Cardiac muscle cell (in vitro differentiated cells and primary cell): ENCODE measurements at regions not wholly inside any gene's neighbourhood (a gene's known extent, or its start where the extent isn't known, plus 50 kb on each side); places are given as distances from the start of the nearest gene placed in this dataset.

Experiments used
- DNase-seq, 2 donors: peaks; one replicate each; pipeline versions ENCODE4 v3.0.0 to v3.0.0-alpha.2; 2010 to 2017; ENCODE audit warnings: low read depth in 1 of 2, low spot score in 1 of 2
- H3K27ac ChIP-seq: fragments of 200-600 bp; sonication (generic); 2 replicates; pipeline ENCODE4 v1.5.1; 2016
- H3K27me3 ChIP-seq: fragments of 200-600 bp; sonication (generic); 2 replicates; pipeline ENCODE4 v1.6.0; 2016; ENCODE audit warnings: control low read depth
- H3K36me3 ChIP-seq: fragments of 200-600 bp; sonication (generic); 2 replicates; pipeline ENCODE4 v1.5.1; 2016; ENCODE audit warnings: control low read depth
- H3K4me1 ChIP-seq: fragments of 200-600 bp; sonication (generic); 2 replicates; pipeline ENCODE4 v1.8.1; 2017; ENCODE audit warnings: low read depth, mild to moderate bottlenecking, mixed run types
- H3K4me3 ChIP-seq: fragments of 200-600 bp; sonication (generic); 2 replicates; pipeline ENCODE4 v1.5.1; 2016; ENCODE audit warnings: mild to moderate bottlenecking
- H3K9me3 ChIP-seq: fragments of 200-600 bp; sonication (generic); 2 replicates; pipeline ENCODE4 v1.5.1; 2017; ENCODE audit warnings: low read depth, mild to moderate bottlenecking, control low read depth
- TF ChIP-seq, protein P1 (sequence below): IDR thresholded peaks from 2 replicates; pipeline ENCODE4 v1.5.1; 2012; ENCODE audit warnings: low read depth, mild to moderate bottlenecking, low read length

DNA sequence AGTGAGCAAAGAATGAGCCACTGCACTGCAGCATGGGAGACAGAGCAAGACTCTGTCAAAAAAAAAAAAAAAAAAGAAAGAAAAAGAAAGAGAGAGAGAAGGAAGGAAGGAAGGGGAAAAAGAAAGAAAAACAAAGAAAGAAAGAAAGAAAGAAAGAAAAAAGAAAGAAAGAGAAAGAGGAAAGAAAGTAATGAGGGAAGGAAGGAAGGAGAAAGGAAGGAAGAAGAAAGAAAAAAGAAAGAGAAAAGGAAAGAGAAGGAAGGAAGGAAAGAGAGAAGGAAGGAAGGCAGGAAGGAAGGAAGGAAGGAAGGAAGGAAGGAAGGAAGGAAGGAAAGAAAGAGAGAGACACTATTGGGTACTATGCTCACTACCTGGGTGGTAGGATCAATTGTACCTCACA lies 122.2 kb upstream of the ERCC4 start:
- H3K4me1 ChIP-seq: no peaks in the 10 kb centered on the region
- no peak for DNase-seq
- H3K4me3 ChIP-seq: no peak overlapping the region
- H3K27ac ChIP-seq: no peak overlapping the region
- TF ChIP-seq, protein P1, sequence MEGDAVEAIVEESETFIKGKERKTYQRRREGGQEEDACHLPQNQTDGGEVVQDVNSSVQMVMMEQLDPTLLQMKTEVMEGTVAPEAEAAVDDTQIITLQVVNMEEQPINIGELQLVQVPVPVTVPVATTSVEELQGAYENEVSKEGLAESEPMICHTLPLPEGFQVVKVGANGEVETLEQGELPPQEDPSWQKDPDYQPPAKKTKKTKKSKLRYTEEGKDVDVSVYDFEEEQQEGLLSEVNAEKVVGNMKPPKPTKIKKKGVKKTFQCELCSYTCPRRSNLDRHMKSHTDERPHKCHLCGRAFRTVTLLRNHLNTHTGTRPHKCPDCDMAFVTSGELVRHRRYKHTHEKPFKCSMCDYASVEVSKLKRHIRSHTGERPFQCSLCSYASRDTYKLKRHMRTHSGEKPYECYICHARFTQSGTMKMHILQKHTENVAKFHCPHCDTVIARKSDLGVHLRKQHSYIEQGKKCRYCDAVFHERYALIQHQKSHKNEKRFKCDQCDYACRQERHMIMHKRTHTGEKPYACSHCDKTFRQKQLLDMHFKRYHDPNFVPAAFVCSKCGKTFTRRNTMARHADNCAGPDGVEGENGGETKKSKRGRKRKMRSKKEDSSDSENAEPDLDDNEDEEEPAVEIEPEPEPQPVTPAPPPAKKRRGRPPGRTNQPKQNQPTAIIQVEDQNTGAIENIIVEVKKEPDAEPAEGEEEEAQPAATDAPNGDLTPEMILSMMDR: no peak
- no peaks in the 10 kb centered on the region for H3K36me3 ChIP-seq
- H3K9me3 ChIP-seq: no peaks in the 10 kb centered on the region
- no peaks in the 10 kb centered on the region for H3K27me3 ChIP-seq

DNA sequence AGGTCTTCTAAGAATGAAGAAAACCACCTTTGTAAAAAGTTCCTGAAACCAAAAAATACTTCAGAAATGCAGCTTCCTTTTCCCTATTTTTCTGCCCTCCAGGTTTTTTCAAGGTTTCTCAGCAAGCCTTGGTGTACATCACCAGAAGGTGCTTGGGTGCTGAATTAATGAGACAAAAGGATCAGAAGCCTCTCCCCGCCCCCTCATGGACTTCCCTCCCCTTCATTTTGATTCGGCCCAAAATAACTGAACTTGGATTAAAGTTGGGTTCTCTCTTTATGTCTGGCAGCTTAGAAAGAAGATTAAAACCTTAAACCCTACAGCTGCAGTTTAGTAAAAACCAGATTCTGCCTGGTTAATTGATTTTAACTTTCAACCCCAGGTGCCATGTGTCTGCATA lies 121.7 kb upstream of the ERCC4 start:
- no peak overlapping the region for H3K27ac ChIP-seq
- no peaks in the 10 kb centered on the region for H3K9me3 ChIP-seq
- TF ChIP-seq, protein P1: no peak
- no peak overlapping the region for H3K4me3 ChIP-seq
- no peaks in the 10 kb centered on the region for H3K36me3 ChIP-seq
- no peaks in the 10 kb centered on the region for H3K27me3 ChIP-seq
- H3K4me1 ChIP-seq: no peaks in the 10 kb centered on the region
- no peak for DNase-seq

DNA sequence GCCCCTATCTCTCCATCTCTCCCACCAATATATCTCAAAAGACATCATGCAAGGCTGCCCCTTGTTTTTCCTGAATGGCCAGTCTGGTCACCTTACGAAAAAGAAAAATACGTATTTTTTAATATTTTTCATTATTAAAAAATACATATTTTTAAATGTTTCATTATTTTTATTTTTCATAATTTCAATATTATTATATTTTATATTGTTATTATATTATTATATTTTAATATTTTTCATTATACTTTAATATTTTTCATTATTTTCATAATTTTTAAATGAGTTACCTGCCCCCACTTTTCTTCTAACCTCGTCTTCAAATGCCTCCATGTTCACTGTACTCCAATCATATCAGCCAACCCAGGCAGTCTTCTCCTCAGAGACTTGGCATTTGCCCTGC lies 116.0 kb upstream of the ERCC4 start:
- no peaks in the 10 kb centered on the region for H3K36me3 ChIP-seq
- no peaks in the 10 kb centered on the region for H3K4me1 ChIP-seq
- DNase-seq: no peak
- no peak overlapping the region for H3K27ac ChIP-seq
- no peak overlapping the region for H3K4me3 ChIP-seq
- H3K9me3 ChIP-seq: no peaks in the 10 kb centered on the region
- H3K27me3 ChIP-seq: no peaks in the 10 kb centered on the region
- TF ChIP-seq, protein P1: no peak

DNA sequence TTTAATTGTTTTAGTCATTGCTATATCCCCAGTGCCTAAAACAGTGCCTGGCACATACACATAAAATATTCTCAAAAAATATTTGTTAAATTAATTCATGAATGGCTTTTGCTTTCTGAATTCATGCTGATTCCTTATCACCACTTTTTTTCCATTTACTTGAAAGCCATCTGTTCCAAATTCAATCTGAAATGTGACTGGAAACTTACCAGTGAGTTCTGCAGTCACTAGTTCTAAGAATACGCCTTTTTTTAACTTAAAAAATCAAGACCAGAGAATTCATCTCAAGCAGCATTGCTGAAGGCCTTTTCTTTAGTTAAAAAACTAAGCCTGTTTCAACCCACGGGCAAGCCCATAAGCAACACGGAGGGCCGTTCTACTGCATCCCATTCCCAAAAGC lies 114.0 kb upstream of the ERCC4 start:
- TF ChIP-seq, protein P1: no peak

DNA sequence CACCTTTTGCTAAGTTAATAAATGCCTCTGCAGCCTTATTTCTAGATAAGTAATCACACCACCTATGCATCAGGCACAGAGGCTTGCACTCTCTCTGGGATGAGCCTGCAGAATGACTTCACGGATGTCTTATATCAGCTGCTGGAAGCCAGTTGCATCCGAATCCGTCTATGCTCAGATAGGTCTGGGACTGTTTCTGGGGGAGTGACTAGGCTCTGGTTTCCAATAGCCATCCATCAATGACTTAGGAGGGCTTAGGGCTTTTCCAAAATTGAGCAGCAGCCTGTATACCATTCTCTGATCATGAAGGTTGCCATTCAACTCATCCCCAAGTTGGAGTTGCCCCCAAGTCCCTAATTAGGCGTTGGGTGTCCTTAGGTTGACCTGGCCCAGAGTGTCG lies 113.3 kb upstream of the ERCC4 start:
- TF ChIP-seq, protein P1: no peak
- H3K9me3 ChIP-seq: no peaks in the 10 kb centered on the region
- no peaks in the 10 kb centered on the region for H3K36me3 ChIP-seq
- no peak overlapping the region for H3K4me3 ChIP-seq
- H3K4me1 ChIP-seq: no peaks in the 10 kb centered on the region
- H3K27me3 ChIP-seq: no peaks in the 10 kb centered on the region
- H3K27ac ChIP-seq: no peak overlapping the region
- DNase-seq: no peak

More for the DNA sequence above, 114.0 kb upstream of the ERCC4 start:
- Histone ChIP-seq H3K27ac (no peak overlapping the region), H3K4me1 (no peaks in the 10 kb centered on the region), H3K4me3 (no peak overlapping the region), H3K27me3 (no peaks in the 10 kb centered on the region), H3K36me3 (no peaks in the 10 kb centered on the region), H3K9me3 (no peaks in the 10 kb centered on the region)
- no peak for DNase-seq

DNA sequence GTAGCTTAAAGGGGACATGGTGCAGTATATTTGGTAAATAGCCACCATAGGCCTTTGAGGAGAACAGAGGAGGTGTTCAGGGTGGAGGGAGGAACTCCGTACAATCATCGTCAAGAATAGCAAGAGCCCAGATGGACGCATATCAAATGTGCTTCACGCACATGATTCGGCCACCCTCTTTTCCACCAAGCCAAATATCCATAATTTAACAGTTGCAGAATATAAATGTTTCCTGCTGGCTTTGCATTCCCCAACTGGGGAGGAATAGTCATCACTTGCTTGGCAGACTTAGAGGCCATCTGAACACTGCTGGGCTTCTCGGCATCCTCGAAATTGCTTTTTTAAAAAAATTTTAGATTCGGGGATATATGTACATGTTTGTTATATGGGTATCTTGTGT lies 111.9 kb upstream of the ERCC4 start:
- no peak for DNase-seq
- TF ChIP-seq, protein P1: no peak
- no peaks in the 10 kb centered on the region for H3K4me1 ChIP-seq
- no peaks in the 10 kb centered on the region for H3K27me3 ChIP-seq
- H3K9me3 ChIP-seq: no peaks in the 10 kb centered on the region
- H3K36me3 ChIP-seq: no peaks in the 10 kb centered on the region
- H3K4me3 ChIP-seq: no peak overlapping the region
- H3K27ac ChIP-seq: no peak overlapping the region
